GM18520 (cell line): ENCODE measurements at regions not wholly inside any gene's neighbourhood (a gene's known extent, or its start where the extent isn't known, plus 50 kb on each side); places are given as distances from the start of the nearest gene placed in this dataset.
"Not testable (repeated sequence)": the region's sequence is repeated elsewhere in the genome, so short reads cannot be mapped to it uniquely, and the experiment has no call there.

ENCODE experiments used
- ATAC-seq: cut with Tn5 transposase; IDR thresholded peaks from one replicate; pipeline ENCODE4 v1.9.1; 2021; ENCODE audit not compliant: unreplicated experiment

DNA sequence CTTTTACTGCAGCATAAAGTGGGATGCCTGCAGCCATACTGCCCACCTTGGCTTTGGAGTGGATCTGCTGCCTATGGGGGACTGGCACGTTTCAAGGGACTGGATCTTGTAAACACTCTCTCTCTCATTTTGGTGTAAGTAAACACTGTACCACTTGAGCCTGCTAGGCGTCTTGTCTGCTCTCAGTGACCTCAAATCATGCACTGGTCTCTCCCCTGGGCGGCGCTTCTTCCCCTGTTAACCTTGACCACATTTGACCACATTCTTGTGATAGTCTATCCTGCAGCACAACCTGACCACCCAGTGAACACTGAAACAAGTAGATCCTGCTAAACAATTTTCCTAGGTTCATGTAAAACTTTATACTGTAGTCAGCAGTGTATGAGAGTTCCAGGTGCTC is 82.6 kb upstream of the HNMT start:
- ATAC-seq = no peak

DNA sequence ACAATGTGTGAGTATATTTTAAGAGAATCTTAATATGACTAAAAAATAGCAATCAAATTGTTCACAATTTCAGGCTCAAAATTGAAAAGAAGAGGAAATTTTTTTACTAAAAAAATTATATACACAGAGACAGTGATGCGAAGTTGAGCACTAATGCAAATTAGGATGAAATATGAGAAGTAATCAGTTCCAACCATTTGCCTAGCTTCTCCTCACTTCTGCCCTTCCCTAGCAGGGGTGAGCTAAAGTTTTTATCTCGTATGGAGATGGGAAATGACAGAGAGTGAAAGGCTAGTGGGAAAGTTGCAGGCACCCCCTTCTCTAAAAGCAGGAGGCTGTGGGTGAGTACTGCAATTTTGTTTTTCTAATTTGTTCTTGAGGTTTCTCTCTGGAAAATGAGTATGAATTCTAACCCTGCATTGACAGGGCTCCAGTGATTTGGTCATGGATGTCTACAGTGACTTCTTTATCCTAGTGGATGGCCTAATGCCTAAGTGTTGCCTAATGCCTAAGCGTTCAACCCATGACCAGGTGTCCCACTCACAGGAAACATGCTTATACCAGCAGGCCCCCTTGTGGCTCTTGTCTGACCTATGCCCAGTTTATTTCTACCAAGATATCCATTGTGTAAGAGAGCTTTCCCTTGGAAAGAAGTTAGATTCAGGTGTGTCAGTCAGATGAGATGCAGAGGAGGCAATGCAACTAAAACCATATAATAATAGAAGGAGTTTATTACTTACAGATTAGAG is 78.0 kb upstream of the HNMT start:
- ATAC-seq = no peak

DNA sequence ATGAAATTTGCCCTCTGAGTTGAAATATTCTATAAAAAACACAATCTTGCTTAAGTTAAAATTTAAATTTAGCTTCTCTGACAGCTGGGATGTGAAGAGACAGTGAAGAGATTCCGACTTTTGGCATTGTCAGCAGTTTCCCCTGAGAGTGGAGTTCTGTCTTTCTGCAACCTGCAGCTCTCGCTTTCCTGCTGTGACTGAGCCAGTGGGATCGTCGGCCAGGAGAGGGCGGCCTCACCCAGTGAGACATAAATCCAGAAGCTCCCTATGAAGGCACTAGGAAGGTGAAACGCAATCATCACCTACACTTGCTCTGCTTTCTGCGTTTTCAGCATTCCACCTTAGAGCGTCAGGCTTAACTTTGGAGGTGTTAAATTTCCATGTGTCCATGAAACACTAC is 75.4 kb upstream of the HNMT start:
- ATAC-seq = no peak

DNA sequence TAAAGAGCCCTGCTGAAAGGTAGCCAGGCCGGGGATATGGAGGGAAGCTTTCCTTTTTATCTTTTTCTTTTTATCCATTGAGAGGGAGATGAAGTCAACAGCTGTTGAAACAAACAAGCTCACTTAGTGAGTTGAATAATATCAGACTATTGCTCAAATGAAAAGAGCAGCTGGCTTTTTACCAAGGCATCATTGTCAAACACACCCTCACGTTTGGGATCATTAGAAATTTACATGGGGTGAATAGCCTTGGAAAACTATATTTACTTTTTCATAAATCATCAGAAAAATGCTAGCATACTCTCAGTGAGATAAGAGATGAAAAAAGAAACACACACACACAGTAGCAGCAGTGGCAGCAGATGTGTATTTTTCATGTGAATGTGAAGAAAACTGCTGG is 71.5 kb upstream of the HNMT start:
- no peak for ATAC-seq

DNA sequence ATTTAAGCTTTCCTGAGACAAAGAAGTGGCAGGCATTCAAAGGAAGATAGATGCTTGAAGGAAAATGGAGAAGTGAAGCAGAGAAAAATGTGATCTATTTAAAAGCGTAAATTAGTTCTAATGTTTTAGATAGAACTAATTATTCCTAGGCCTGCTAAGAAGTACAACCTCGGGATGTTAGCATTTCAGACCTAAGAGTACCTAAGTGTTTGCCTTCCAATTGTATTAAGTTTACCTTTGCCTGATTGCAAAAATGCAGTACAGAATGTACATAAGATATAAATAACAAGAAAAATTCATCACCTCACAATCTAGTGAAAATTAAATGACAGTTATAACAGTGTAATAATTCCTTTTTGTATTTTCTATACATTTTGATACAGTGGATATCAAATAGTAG is 71.1 kb upstream of the HNMT start:
- no peak for ATAC-seq

DNA sequence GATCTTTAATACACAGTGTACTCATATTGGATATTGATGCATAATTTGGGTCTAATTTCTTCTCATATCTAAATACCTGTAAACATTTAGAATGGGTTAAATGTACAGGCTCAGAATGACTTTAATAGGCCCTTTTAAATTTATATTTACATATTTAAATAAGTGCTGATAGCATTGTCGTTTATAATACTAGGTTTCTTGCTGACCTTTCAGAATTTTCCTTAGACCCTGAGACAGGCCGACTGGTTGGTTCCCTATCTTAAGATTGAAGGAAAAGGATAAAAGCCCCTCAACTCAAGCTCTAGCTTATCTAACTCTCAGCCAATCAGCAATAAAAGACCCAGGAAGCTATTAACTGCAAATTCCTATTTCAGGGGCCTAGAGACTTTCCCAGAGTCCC is 67.8 kb upstream of the HNMT start:
- ATAC-seq = no peak

DNA sequence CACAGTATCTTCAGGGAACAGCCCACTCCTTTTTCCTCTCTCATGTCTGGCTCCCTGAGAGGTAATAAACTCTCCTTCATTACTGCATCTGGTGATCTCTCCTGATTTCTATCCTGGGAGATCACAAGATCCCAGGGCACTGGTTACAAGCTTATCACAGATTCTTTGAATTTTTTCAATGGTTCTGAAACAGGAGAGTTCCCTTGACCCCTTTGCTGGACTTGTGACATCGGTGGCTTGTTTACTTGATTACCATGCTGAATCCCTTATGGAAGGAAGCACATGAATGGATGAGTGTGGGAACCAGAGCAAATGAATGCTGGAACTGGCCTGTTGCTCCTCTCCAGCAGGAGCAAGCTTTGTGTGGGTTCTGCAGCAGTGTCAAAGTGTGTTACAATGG is 67.2 kb upstream of the HNMT start:
- no peak for ATAC-seq

DNA sequence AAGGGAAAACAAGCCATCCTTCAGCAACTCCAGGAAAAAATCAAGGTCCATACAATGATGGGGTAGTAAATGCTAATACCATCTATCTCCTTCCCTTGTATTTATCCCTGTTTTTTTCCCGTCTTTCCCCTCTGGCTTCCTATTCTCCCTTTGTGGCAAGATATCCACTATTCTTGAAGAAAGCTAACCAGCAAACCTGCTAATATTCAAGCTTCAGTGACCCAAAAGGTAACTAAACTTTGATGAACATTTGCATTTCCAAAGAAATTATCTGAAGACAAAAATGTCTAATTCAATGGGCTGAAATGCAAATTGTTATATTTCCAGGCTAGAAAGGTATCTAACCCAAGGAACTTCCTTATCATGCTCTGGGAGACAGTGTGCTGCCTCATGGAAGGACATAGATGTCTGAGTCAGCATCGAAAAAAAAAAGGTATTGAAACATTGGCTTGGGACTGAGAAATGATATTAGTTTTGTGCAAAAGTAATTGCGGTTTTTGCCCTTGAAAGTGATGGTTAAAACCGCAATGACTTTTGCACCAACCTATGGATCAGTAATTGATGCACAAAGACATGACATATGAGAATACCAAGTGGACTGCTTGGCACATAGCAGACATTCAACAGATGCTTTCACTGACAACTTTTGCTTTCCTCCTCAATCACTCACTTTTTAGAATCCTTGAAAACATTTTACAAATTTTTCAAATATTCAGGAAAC is 63.7 kb upstream of the HNMT start:
- no peak for ATAC-seq

DNA sequence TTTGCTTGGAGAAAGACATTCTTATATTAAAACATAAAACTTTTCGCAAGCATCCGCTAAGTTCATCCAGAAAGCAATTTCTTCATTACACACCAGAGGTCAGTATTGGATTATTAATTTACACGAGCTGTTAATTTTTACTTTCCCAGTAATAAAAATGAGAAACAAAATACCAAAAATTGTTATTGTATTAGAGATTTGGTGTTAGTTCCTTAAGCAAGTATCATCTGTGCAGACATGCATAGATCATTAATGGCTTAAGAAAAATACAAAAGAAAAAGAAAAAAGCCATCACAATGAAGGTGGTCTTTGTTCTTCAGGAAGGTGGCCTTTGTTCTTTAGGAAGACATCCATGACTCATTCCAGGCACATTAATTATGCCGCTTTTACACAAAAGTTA is 53.6 kb upstream of the HNMT start:
- no peak for ATAC-seq

DNA sequence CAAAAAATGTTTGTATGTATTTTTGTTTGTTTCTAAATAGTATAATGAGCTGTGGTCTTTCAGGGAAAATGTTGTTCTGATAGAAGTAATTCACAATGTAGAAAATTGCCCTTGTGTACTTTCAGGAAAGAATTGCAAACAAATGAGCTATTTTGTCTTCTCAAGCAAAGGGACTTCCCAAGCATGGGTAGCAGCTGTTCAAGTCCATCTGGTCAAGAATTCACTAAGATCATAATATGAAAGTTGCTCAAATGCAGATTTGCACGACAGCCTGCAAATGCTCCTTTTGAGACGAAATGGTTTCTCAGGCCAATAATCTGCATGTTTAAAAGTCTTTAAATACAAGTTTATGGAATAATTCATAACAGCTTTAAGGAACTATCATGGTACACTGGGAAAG is 51.9 kb upstream of the HNMT start:
- ATAC-seq = no peak

DNA sequence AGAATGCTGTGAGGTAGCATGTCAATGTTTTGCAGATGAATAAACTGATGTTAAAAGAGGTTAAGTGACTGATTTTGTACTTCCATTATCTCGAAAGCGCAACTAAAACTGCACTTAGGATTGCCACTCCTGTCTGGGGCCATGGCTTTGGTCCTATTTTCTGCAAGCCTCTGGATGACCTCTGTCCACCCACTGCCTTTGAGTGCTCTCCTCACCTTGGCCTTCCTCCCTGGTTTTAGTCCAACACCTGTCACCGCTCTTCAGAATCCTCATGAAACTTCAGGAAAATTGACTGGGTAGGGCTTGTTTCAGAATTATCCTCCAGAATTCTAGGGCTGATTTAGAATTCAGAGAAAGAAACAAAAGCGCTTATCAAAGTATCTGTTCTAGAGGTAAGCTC is 51.1 kb upstream of the HNMT start:
- ATAC-seq = no peak

DNA sequence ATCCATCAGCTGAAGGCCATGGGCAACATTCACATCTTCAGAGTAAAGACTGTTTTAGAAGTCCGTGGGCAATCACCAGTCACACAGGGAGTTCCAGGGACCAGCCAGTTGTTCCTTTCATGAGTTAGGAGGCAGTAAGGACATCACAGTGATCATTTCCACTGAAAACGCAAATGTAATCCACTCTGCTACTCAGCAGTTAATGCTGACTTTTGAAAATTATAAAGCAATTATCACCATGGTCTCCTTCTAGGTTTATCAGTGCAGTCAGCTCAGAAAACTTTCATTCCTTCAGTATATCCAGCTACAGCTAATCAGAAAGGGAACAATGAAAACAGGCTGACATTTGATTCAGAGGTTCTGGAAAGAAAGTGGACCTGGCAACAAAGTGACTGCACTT is 50.6 kb upstream of the HNMT start:
- not testable (repeated sequence) for ATAC-seq
